Sigmoid colon (tissue), 4 donors: ENCODE measurements at regions not wholly inside any gene's neighbourhood (a gene's known extent, or its start where the extent isn't known, plus 50 kb on each side); places are given as distances from the start of the nearest gene placed in this dataset.

ENCODE experiments used
- CTCF ChIP-seq, 4 experiments: fragments of 450-650 bp in 3 of 4; fragments of 200-600 bp in 1 of 4; IDR thresholded peaks; one replicate each; pipeline ENCODE4 v1.5.1; 2016 to 2019; ENCODE audit warnings: antibody characterized with exemption in 4 of 4, mild to moderate bottlenecking in 3 of 4, moderate library complexity in 2 of 4
- EP300 ChIP-seq, 4 donors: sonication (generic); formaldehyde crosslinking; IDR thresholded peaks; one replicate each; pipeline ENCODE4 v1.6.1; 2017; ENCODE audit warnings: antibody characterized with exemption in 4 of 4
- POLR2A ChIP-seq, 2 donors: fragments of 450-650 bp; IDR thresholded peaks; one replicate each; pipeline ENCODE4 v1.6.1; 2016; ENCODE audit warnings: antibody characterized with exemption in 2 of 2, mild to moderate bottlenecking in 2 of 2, moderate library complexity in 2 of 2
- POLR2AphosphoS5 ChIP-seq, 4 donors: sonication (generic); formaldehyde crosslinking; IDR thresholded peaks; one replicate each; pipeline ENCODE4 v1.6.1; 2017; ENCODE audit warnings: antibody characterized with exemption in 4 of 4

GRCh38 chr2:107635883-107636282 lies 190.8 kb upstream of the RGPD4 start:
- TF ChIP-seq CTCF (IDR thresholded peaks at IDR 0.05) (no peak), POLR2A (IDR thresholded peaks at IDR 0.05) (no peak), POLR2AphosphoS5 (IDR thresholded peaks at IDR 0.05) (no peak), EP300 (IDR thresholded peaks at IDR 0.05) (no peak)
